Endothelial cell of umbilical vein (primary cell): ENCODE measurements at regions not wholly inside any gene's neighbourhood (a gene's known extent, or its start where the extent isn't known, plus 50 kb on each side); places are given as distances from the start of the nearest gene placed in this dataset.

Source experiments
- BruUV-seq: library from RNA; stranded (reverse); fragments of 400-500 nt; replicated peaks from 2 replicates; lab custom pipeline; 2021; lab: Mats Ljungman, UMichigan
- CTCF ChIA-PET: fragments of 300-600, 350-600 bp; sonication (Branson Sonifier 250); formaldehyde crosslinking; loops from one replicate; lab custom pipeline; 2021; ENCODE audit warnings: antibody characterized with exemption, inconsistent platforms; lab: Charles Lee
- POLR2A ChIA-PET: fragments of 300-600, 350-600 bp; sonication (Branson Sonifier 250); formaldehyde crosslinking; loops from one replicate; lab custom pipeline; 2021; ENCODE audit warnings: antibody characterized with exemption, inconsistent platforms; lab: Charles Lee
- DNase-seq: peaks from one replicate; pipeline ENCODE4 v3.0.0-alpha.2; 2011; ENCODE audit warnings: low read depth, low spot score
- FAIRE-seq: peaks from 2 replicates; lab custom pipeline; 2011; peaks lifted over from hg19 to GRCh38; lab: Jason Lieb, UNC
- H2AFZ ChIP-seq: 2 replicates; pipeline ENCODE4 v1.6.0; 2012; ENCODE audit warnings: low read depth, low read length, control low read depth, inconsistent platforms
- H3K27ac ChIP-seq: 2 replicates; pipeline ENCODE4 v1.5.1; 2011; ENCODE audit warnings: low read depth, mild to moderate bottlenecking, control low read depth, low read length, moderate library complexity; ENCODE audit not compliant: insufficient read depth
- H3K27me3 ChIP-seq, 2 experiments: 2 replicates each; pipeline versions ENCODE4 v1.6.0 to v1.6.1; 2011; ENCODE audit warnings: low read length in 2 of 2, mixed read lengths in 1 of 2; ENCODE audit not compliant: control insufficient read depth in 2 of 2, insufficient read depth in 2 of 2
- H3K36me3 ChIP-seq, 2 experiments: 2 replicates in 1 of 2; 3 replicates in 1 of 2; pipeline ENCODE4 v1.5.1; 2011; ENCODE audit warnings: low read length in 2 of 2, mild to moderate bottlenecking in 1 of 2, moderate library complexity in 1 of 2; ENCODE audit not compliant: control insufficient read depth in 2 of 2, insufficient read depth in 2 of 2; ENCODE audit errors: extremely low read depth in 1 of 2
- H3K4me1 ChIP-seq: 3 replicates; pipeline ENCODE4 v1.5.1; 2011; ENCODE audit warnings: mild to moderate bottlenecking, low read length; ENCODE audit not compliant: control insufficient read depth, insufficient read depth; ENCODE audit errors: extremely low read depth
- H3K4me2 ChIP-seq: 2 replicates; pipeline ENCODE4 v1.6.1; 2011; ENCODE audit warnings: low read length, control low read depth, mixed read lengths; ENCODE audit not compliant: insufficient read depth
- H3K4me3 ChIP-seq, 3 experiments: fragments of 200-600 bp in 1 of 3; sonication (generic), shearing (Covaris generic) in 1 of 3; replicated peaks in 1 of 3; 2 replicates each; pipeline ENCODE4 v1.5.1; 2011 to 2016; ENCODE audit warnings: control low read depth in 3 of 3, low read length in 3 of 3, mild to moderate bottlenecking in 2 of 3, inconsistent platforms in 1 of 3, low read depth in 1 of 3, moderate library complexity in 1 of 3; ENCODE audit not compliant: insufficient read depth in 1 of 3
- H3K79me2 ChIP-seq: 2 replicates; pipeline ENCODE4 v1.6.0; 2012; ENCODE audit warnings: low read length, inconsistent platforms; ENCODE audit not compliant: control insufficient read depth, insufficient read depth
- H3K9ac ChIP-seq: replicated peaks from 2 replicates; pipeline ENCODE3; 2011; ENCODE audit warnings: low read length, control low read depth; ENCODE audit not compliant: insufficient read depth; ENCODE audit errors: extremely low read depth
- H3K9me1 ChIP-seq: replicated peaks from 3 replicates; pipeline ENCODE4 v1.6.0; 2011; ENCODE audit warnings: mild to moderate bottlenecking, low read length; ENCODE audit not compliant: control insufficient read depth, insufficient read depth; ENCODE audit errors: extremely low read depth
- H3K9me3 ChIP-seq: replicated peaks from 2 replicates; pipeline ENCODE4 v1.5.1; 2012; ENCODE audit warnings: low read length, inconsistent platforms; ENCODE audit not compliant: control insufficient read depth, insufficient read depth
- H4K20me1 ChIP-seq: replicated peaks from 2 replicates; pipeline ENCODE3; 2011; ENCODE audit warnings: mild to moderate bottlenecking, low read length; ENCODE audit not compliant: control insufficient read depth, insufficient read depth; ENCODE audit errors: extremely low read depth
- EZH2 ChIP-seq: IDR thresholded peaks from 2 replicates; pipeline ENCODE4 v1.6.1; 2012; ENCODE audit warnings: borderline replicate concordance, low read depth, mild to moderate bottlenecking, moderate library complexity, low read length, inconsistent platforms; ENCODE audit not compliant: severe bottlenecking
- FOS ChIP-seq: IDR thresholded peaks from 2 replicates; pipeline ENCODE4 v1.6.1; 2011; ENCODE audit warnings: mild to moderate bottlenecking, low read length, moderate library complexity, borderline replicate concordance; ENCODE audit not compliant: insufficient read depth
- GATA2 ChIP-seq: IDR thresholded peaks from 2 replicates; pipeline ENCODE4 v1.7.0; 2011; ENCODE audit warnings: low read depth, mild to moderate bottlenecking, moderate library complexity, mixed read lengths, low read length; ENCODE audit not compliant: insufficient read length, insufficient read depth
- JUN ChIP-seq: IDR thresholded peaks from 2 replicates; pipeline ENCODE4 v1.6.1; 2011; ENCODE audit warnings: borderline replicate concordance, low read depth; ENCODE audit not compliant: insufficient read length, insufficient read depth
- MAX ChIP-seq: IDR thresholded peaks from 2 replicates; pipeline ENCODE4 v1.6.1; 2011; ENCODE audit not compliant: insufficient read depth, insufficient read length
- MYC ChIP-seq: IDR thresholded peaks from one replicate; pipeline ENCODE4 v1.6.1; 2011; ENCODE audit warnings: mild to moderate bottlenecking, low read depth, low read length
- POLR2A ChIP-seq: IDR thresholded peaks from 2 replicates; pipeline ENCODE4 v1.6.1; 2012; ENCODE audit warnings: low read depth, mild to moderate bottlenecking, control low read depth, low read length
- POLR2AphosphoS5 ChIP-seq: IDR thresholded peaks from 2 replicates; pipeline ENCODE4 v1.6.1; 2012; ENCODE audit warnings: low read depth, mild to moderate bottlenecking, control low read depth, low read length, moderate library complexity; ENCODE audit not compliant: insufficient read depth
- dilution Hi-C: fragments of 300-500 bp; cut with MboI; formaldehyde crosslinking; loops from one replicate; pipeline ENCODE4 v1.15.0; 2019; ENCODE audit warnings: low sequenced_read_pairs; ENCODE audit not compliant: extremely low pct_ligation_motif_present
- intact Hi-C: fragments of 100-400 bp; cut with micrococcal nuclease; formaldehyde crosslinking; loops from one replicate; pipeline ENCODE4 v1.10.0; 2022
- TF ChIP-seq, protein P1 (sequence below), 2 donors: IDR thresholded peaks; 1 replicate in 1 of 2; 2 replicates in 1 of 2; pipeline ENCODE4 v1.5.1; 2011; ENCODE audit warnings: low read length in 2 of 2, mild to moderate bottlenecking in 2 of 2, moderate library complexity in 2 of 2, control low read depth in 1 of 2, inconsistent platforms in 1 of 2, low read depth in 1 of 2; ENCODE audit not compliant: insufficient read depth in 1 of 2; ENCODE audit errors: extremely low read depth in 1 of 2

DNA sequence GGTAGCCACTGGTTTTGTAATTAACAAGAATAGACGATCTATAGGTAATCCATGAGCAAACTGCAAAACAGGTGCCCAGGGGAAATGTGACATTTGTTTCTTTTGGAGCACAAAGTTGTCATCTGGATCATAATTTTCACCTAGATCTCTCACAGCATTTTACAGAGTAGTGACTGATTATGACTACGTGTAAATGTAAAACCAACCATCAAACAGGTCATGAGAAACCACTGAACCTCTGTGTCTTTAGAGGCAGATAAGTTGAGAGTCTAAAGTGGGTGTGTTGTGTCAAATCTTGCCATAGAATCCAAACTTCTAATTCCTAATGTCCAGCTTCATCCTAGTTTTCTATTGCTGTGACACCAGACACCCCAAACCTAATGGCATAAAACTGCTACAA lies 648.1 kb downstream of the MID1IP1 start:
- ChIA-PET POLR2A (no interaction called here), CTCF (no interaction called here)
- H3K4me2 ChIP-seq, result no peak overlapping the region
- no peaks in the 10 kb centered on the region for H4K20me1 ChIP-seq
- no peaks in the 10 kb centered on the region for H3K9me3 ChIP-seq
- FAIRE-seq, result no peak
- intact Hi-C loops (no loop called here), dilution Hi-C loops (no loop called here)
- no peak overlapping the region for H3K4me3 ChIP-seq
- no peaks in the 10 kb centered on the region for H3K36me3 ChIP-seq
- no peaks in the 10 kb centered on the region for H3K9me1 ChIP-seq
- H3K27ac ChIP-seq, result no peak overlapping the region
- no peak for TF ChIP-seq POLR2AphosphoS5
- H3K79me2 ChIP-seq, result no peaks in the 10 kb centered on the region
- no peak for DNase-seq
- no peak overlapping the region for H3K9ac ChIP-seq
- no peaks in the 10 kb centered on the region for H3K4me1 ChIP-seq
- no TSS peak for BruUV-seq
- no peak overlapping the region for H2AFZ ChIP-seq
- no peaks in the 10 kb centered on the region for H3K27me3 ChIP-seq

DNA sequence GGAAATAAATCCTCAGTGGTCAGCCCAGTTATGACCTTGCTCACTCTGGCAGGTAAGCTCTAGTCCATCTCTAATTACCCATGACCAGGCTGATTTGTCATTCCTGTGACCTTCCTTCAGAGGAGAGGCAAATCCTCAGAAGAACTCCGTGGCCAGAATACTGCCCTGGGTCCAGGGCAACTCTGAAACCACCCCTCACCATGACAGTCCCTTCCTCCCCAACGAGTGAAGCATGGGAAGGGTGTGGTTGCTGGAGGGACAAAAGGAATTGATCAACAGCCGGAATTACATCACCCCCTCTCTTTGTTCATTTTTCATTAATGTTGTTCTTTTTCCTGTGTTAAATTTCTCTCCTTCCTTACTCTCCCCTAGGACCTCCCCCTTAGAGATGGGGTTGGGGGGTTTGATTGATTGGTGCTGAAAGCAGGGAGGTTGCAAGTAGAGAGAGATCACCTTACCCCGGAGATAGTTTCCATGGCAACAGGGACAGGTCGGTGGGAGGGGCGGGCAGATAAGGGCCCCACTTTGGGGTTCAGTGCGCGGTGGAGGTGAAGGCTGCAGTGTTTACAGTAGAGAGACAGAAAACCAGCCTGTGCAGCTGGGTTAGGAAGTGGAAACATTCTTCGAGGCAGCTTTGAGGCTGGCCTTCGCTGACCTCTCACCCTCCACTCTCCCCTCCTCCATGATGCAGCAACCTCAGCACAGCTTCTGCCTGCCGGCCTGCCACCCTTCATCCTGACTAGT lies 647.4 kb downstream of the BCOR start:
- TF ChIP-seq POLR2AphosphoS5, result no peak
- TF ChIP-seq EZH2, result no peak
- no peak for TF ChIP-seq GATA2
- TF ChIP-seq MAX, result no peak
- no peak for TF ChIP-seq JUN
- no peak for TF ChIP-seq FOS
- no peak for TF ChIP-seq POLR2A
- TF ChIP-seq MYC, result no peak
- TF ChIP-seq, protein P1, sequence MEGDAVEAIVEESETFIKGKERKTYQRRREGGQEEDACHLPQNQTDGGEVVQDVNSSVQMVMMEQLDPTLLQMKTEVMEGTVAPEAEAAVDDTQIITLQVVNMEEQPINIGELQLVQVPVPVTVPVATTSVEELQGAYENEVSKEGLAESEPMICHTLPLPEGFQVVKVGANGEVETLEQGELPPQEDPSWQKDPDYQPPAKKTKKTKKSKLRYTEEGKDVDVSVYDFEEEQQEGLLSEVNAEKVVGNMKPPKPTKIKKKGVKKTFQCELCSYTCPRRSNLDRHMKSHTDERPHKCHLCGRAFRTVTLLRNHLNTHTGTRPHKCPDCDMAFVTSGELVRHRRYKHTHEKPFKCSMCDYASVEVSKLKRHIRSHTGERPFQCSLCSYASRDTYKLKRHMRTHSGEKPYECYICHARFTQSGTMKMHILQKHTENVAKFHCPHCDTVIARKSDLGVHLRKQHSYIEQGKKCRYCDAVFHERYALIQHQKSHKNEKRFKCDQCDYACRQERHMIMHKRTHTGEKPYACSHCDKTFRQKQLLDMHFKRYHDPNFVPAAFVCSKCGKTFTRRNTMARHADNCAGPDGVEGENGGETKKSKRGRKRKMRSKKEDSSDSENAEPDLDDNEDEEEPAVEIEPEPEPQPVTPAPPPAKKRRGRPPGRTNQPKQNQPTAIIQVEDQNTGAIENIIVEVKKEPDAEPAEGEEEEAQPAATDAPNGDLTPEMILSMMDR (IDR thresholded peaks at IDR 0.05; ENCODE audit: extremely low read depth in 1 of 2, insufficient read depth in 1 of 2, low read depth in 1 of 2, low read length in 2 of 2), result no peak
- dilution Hi-C loops (no loop called here), intact Hi-C loops (no loop called here)
- peak; percentile 42 for FAIRE-seq
- no peaks in the 10 kb centered on the region for H3K9me3 ChIP-seq
- CTCF ChIA-PET, result no interaction called here
- no peaks in the 10 kb centered on the region for H3K27me3 ChIP-seq
- BruUV-seq, result no TSS peak
- no peak overlapping the region for H3K4me3 ChIP-seq
- no peak overlapping the region for H2AFZ ChIP-seq
- no peak overlapping the region for H3K4me2 ChIP-seq
- H3K27ac ChIP-seq, result no peak overlapping the region
- no peaks in the 10 kb centered on the region for H3K79me2 ChIP-seq
- no peaks in the 10 kb centered on the region for H4K20me1 ChIP-seq
- POLR2A ChIA-PET, result no interaction called here
- H3K4me1 ChIP-seq, result no peaks in the 10 kb centered on the region
- H3K9me1 ChIP-seq, result no peaks in the 10 kb centered on the region
- DNase-seq, result no peak
- H3K9ac ChIP-seq, result no peak overlapping the region
- no peaks in the 10 kb centered on the region for H3K36me3 ChIP-seq
